Activated CD8-positive, alpha-beta memory T cell treated with anti-CD3 and anti-CD28 coated beads, Interleukin-2, amount 10 ng/mL, durations not matched to agents 7 days and 5 days (primary cell): ENCODE measurements at regions not wholly inside any gene's neighbourhood (a gene's known extent, or its start where the extent isn't known, plus 50 kb on each side); places are given as distances from the start of the nearest gene placed in this dataset.
"Not testable (repeated sequence)": the region's sequence is repeated elsewhere in the genome, so short reads cannot be mapped to it uniquely, and the experiment has no call there.

Experiments used
- ATAC-seq: fragments of 150-1000 bp; cut with Tn5 transposase; one replicate; pipeline ENCODE4 v1.10.0; 2021; ENCODE audit warnings: moderate library complexity
- CTCF ChIA-PET: fragments of 350-600 bp; sonication (Branson Sonifier 250); formaldehyde crosslinking; loops from one replicate; lab custom pipeline; 2021; ENCODE audit warnings: antibody characterized with exemption; lab: Charles Lee
- DNase-seq: peaks from one replicate; pipeline ENCODE4 v3.0.0-alpha.2; 2020
- H3K27ac Mint-ChIP-seq: one replicate; pipeline ENCODE4 v1.8.0; 2021; ENCODE audit warnings: mild to moderate bottlenecking, mixed read lengths
- H3K27me3 Mint-ChIP-seq: one replicate; pipeline ENCODE4 v1.8.0; 2021; ENCODE audit warnings: mixed read lengths
- H3K36me3 Mint-ChIP-seq: one replicate; pipeline ENCODE4 v1.8.0; 2021; ENCODE audit warnings: mild to moderate bottlenecking, mixed read lengths
- H3K4me1 Mint-ChIP-seq: one replicate; pipeline ENCODE4 v1.8.0; 2021; ENCODE audit warnings: mixed read lengths
- H3K4me3 Mint-ChIP-seq: one replicate; pipeline ENCODE4 v1.8.0; 2021; ENCODE audit warnings: mild to moderate bottlenecking, moderate library complexity, mixed read lengths
- H3K9me3 Mint-ChIP-seq: one replicate; pipeline ENCODE4 v1.8.0; 2022; ENCODE audit warnings: low read depth, mixed read lengths

GRCh38 chr4:15174168-15174567 is 171.9 kb downstream of the CPEB2 start:
- CTCF ChIA-PET, H3K4me1 Mint-ChIP-seq, H3K36me3 Mint-ChIP-seq, DNase-seq, ATAC-seq, H3K27ac Mint-ChIP-seq, H3K9me3 Mint-ChIP-seq, H3K27me3 Mint-ChIP-seq, H3K4me3 Mint-ChIP-seq: not testable (repeated sequence)

- H3K9me3 Mint-ChIP-seq, CTCF ChIA-PET, ATAC-seq, DNase-seq, H3K27me3 Mint-ChIP-seq, H3K27ac Mint-ChIP-seq, H3K36me3 Mint-ChIP-seq, H3K4me3 Mint-ChIP-seq: not testable (repeated sequence)
- H3K4me1 Mint-ChIP-seq: peaks cover 11% of the 10 kb centered on the region
These were observed 177.6 kb downstream of the CPEB2 start for GRCh38 chr4:15179842-15180241.

- H3K4me3 Mint-ChIP-seq: no peak overlapping the region
These were observed 180.4 kb downstream of the CPEB2 start for GRCh38 chr4:15182600-15183220.

GRCh38 chr4:15186149-15186548 is 183.9 kb downstream of the CPEB2 start:
- DNase-seq (no peak), ATAC-seq (no peak)
- H3K4me3 Mint-ChIP-seq: no peak overlapping the region
- H3K36me3 Mint-ChIP-seq: no peaks in the 10 kb centered on the region
- no peaks in the 10 kb centered on the region for H3K9me3 Mint-ChIP-seq
- H3K4me1 Mint-ChIP-seq: peaks cover 11% of the 10 kb centered on the region
- CTCF ChIA-PET: no interaction called here
- H3K27ac Mint-ChIP-seq: no peak overlapping the region
- H3K27me3 Mint-ChIP-seq: peaks cover 6% of the 10 kb centered on the region

More at GRCh38 chr4:15182600-15183220, 180.4 kb downstream of the CPEB2 start:
- peaks cover 11% of the 10 kb centered on the region for H3K4me1 Mint-ChIP-seq
- ATAC-seq: peak; percentile 30
- peaks cover 6% of the 10 kb centered on the region for H3K27me3 Mint-ChIP-seq
- no peaks in the 10 kb centered on the region for H3K9me3 Mint-ChIP-seq
- no peak for DNase-seq
- no peaks in the 10 kb centered on the region for H3K36me3 Mint-ChIP-seq
- no peak overlapping the region for H3K27ac Mint-ChIP-seq
- CTCF ChIA-PET: no interaction called here

GRCh38 chr4:15186806-15187205 is 184.5 kb downstream of the CPEB2 start:
- CTCF ChIA-PET: no interaction called here

GRCh38 chr4:15188605-15189539 is 186.6 kb downstream of the CPEB2 start:
- Mint-ChIP-seq H3K27me3 (peaks cover 6% of the 10 kb centered on the region), H3K4me3 (no peak overlapping the region), H3K4me1 (no peaks in the 10 kb centered on the region), H3K9me3 (no peaks in the 10 kb centered on the region), H3K36me3 (no peaks in the 10 kb centered on the region), H3K27ac (no peak overlapping the region)
- no peak for DNase-seq
- CTCF ChIA-PET: no interaction called here
- no peak for ATAC-seq

More at GRCh38 chr4:15186806-15187205, 184.5 kb downstream of the CPEB2 start:
- Mint-ChIP-seq H3K27ac (no peak overlapping the region), H3K36me3 (no peaks in the 10 kb centered on the region), H3K4me3 (no peak overlapping the region), H3K4me1 (peaks cover 11% of the 10 kb centered on the region), H3K9me3 (no peaks in the 10 kb centered on the region), H3K27me3 (peaks cover 6% of the 10 kb centered on the region)
- no peak for ATAC-seq
- DNase-seq: no peak

GRCh38 chr4:15194520-15194919 is 192.2 kb downstream of the CPEB2 start:
- no peak for ATAC-seq
- Mint-ChIP-seq H3K4me3 (no peak overlapping the region), H3K4me1 (no peaks in the 10 kb centered on the region), H3K27ac (no peak overlapping the region), H3K36me3 (no peaks in the 10 kb centered on the region), H3K9me3 (no peaks in the 10 kb centered on the region), H3K27me3 (no peaks in the 10 kb centered on the region)
- CTCF ChIA-PET: no interaction called here
- no peak for DNase-seq

- DNase-seq (no peak), ATAC-seq (no peak)
- Mint-ChIP-seq H3K4me1 (no peaks in the 10 kb centered on the region), H3K9me3 (no peaks in the 10 kb centered on the region), H3K4me3 (no peak overlapping the region), H3K27ac (no peak overlapping the region), H3K27me3 (no peaks in the 10 kb centered on the region), H3K36me3 (no peaks in the 10 kb centered on the region)
- CTCF ChIA-PET: interaction anchor here (0.6 kb wide), 1 partner anchor 184 kb away, joined by 3 read pairs; no protein-coding TSS in a partner anchor
These were observed 194.7 kb downstream of the CPEB2 start for GRCh38 chr4:15197005-15197404.

GRCh38 chr4:15198070-15198727 is 195.9 kb downstream of the CPEB2 start:
- CTCF ChIA-PET: no interaction called here
- DNase-seq (no peak), ATAC-seq (no peak)
- Mint-ChIP-seq H3K27ac (no peak overlapping the region), H3K27me3 (no peaks in the 10 kb centered on the region), H3K36me3 (no peaks in the 10 kb centered on the region), H3K4me3 (no peak overlapping the region), H3K4me1 (no peaks in the 10 kb centered on the region), H3K9me3 (no peaks in the 10 kb centered on the region)

- no peak overlapping the region for H3K4me3 Mint-ChIP-seq
- CTCF ChIA-PET: no interaction called here
- H3K27ac Mint-ChIP-seq: no peak overlapping the region
- no peaks in the 10 kb centered on the region for H3K36me3 Mint-ChIP-seq
- no peaks in the 10 kb centered on the region for H3K27me3 Mint-ChIP-seq
- H3K9me3 Mint-ChIP-seq: peaks cover 10% of the 10 kb centered on the region
- no peaks in the 10 kb centered on the region for H3K4me1 Mint-ChIP-seq
- DNase-seq (no peak), ATAC-seq (no peak)
These were observed 199.5 kb downstream of the CPEB2 start for GRCh38 chr4:15201782-15202181.

- Mint-ChIP-seq H3K4me1 (no peaks in the 10 kb centered on the region), H3K27me3 (no peaks in the 10 kb centered on the region), H3K9me3 (peaks cover 16% of the 10 kb centered on the region), H3K27ac (no peak overlapping the region), H3K4me3 (no peak overlapping the region), H3K36me3 (no peaks in the 10 kb centered on the region)
- CTCF ChIA-PET: no interaction called here
- ATAC-seq (no peak), DNase-seq (no peak)
These were observed 200.2 kb downstream of the CPEB2 start for GRCh38 chr4:15202481-15202880.

- H3K27ac Mint-ChIP-seq, CTCF ChIA-PET, H3K4me3 Mint-ChIP-seq, H3K4me1 Mint-ChIP-seq, H3K36me3 Mint-ChIP-seq, ATAC-seq, H3K27me3 Mint-ChIP-seq, DNase-seq: not testable (repeated sequence)
- H3K9me3 Mint-ChIP-seq: peaks cover 18% of the 10 kb centered on the region
These were observed 204.2 kb downstream of the CPEB2 start for GRCh38 chr4:15206526-15206925.

GRCh38 chr4:15213302-15213970 is 211.2 kb downstream of the CPEB2 start:
- Mint-ChIP-seq H3K9me3 (no peaks in the 10 kb centered on the region), H3K4me1 (no peaks in the 10 kb centered on the region), H3K36me3 (no peaks in the 10 kb centered on the region), H3K27me3 (peaks cover 15% of the 10 kb centered on the region), H3K4me3 (no peak overlapping the region), H3K27ac (no peak overlapping the region)
- CTCF ChIA-PET: interaction anchor here (1.4 kb wide), 1 partner anchor 18 kb away, joined by 4 read pairs; no protein-coding TSS in a partner anchor
- no peak for DNase-seq
- ATAC-seq: no peak
